GM23248 (cell line): ENCODE measurements at regions not wholly inside any gene's neighbourhood (a gene's known extent, or its start where the extent isn't known, plus 50 kb on each side); places are given as distances from the start of the nearest gene placed in this dataset.

ENCODE experiments used
- EZH2 ChIP-seq: fragments of 200-600 bp; sonication (generic); IDR thresholded peaks from 2 replicates; pipeline ENCODE4 v1.6.1; 2018; ENCODE audit warnings: antibody characterized with exemption, mild to moderate bottlenecking; ENCODE audit not compliant: insufficient read depth, poor library complexity, severe bottlenecking
- EZH2phosphoT487 ChIP-seq: fragments of 200-600 bp; sonication (generic); IDR thresholded peaks from 2 replicates; pipeline ENCODE4 v1.6.1; 2018; ENCODE audit warnings: antibody characterized with exemption, moderate library complexity, mild to moderate bottlenecking, low read depth; ENCODE audit not compliant: insufficient read depth

- TF ChIP-seq EZH2phosphoT487 (no peak), EZH2 (no peak)
Observed at GRCh38 chr20:17084909-17085308, 141.9 kb upstream of the PCSK2 start.
